Trophoblast cell (in vitro differentiated cells and primary cell): ENCODE measurements at regions not wholly inside any gene's neighbourhood (a gene's known extent, or its start where the extent isn't known, plus 50 kb on each side); places are given as distances from the start of the nearest gene placed in this dataset.

Experiments used
- DNase-seq, 2 donors: peaks; one replicate each; pipeline ENCODE4 v3.0.0-alpha.2; 2016
- H2AFZ ChIP-seq: 2 replicates; pipeline ENCODE4 v1.6.1; 2013; ENCODE audit warnings: low read length, moderate library complexity, mild to moderate bottlenecking; ENCODE audit not compliant: insufficient read depth, poor library complexity
- H2AK5ac ChIP-seq: 2 replicates; pipeline ENCODE4 v1.6.1; 2013; ENCODE audit warnings: mild to moderate bottlenecking, low read length
- H2BK120ac ChIP-seq: 2 replicates; pipeline ENCODE4 v1.6.1; 2013; ENCODE audit warnings: low read length, mild to moderate bottlenecking, moderate library complexity; ENCODE audit not compliant: insufficient read depth, poor library complexity
- H2BK12ac ChIP-seq: 2 replicates; pipeline ENCODE4 v1.6.1; 2013; ENCODE audit warnings: mild to moderate bottlenecking, low read length, moderate library complexity
- H2BK5ac ChIP-seq: 2 replicates; pipeline ENCODE4 v1.6.1; 2013; ENCODE audit warnings: low read length, low read depth, moderate library complexity, mild to moderate bottlenecking; ENCODE audit not compliant: poor library complexity
- H3K14ac ChIP-seq: 2 replicates; pipeline ENCODE4 v1.6.1; 2013; ENCODE audit warnings: mild to moderate bottlenecking, low read length
- H3K18ac ChIP-seq: 2 replicates; pipeline ENCODE4 v1.6.1; 2013; ENCODE audit warnings: mild to moderate bottlenecking, low read length
- H3K23ac ChIP-seq: 2 replicates; pipeline ENCODE4 v1.6.1; 2013; ENCODE audit warnings: low read length
- H3K27ac ChIP-seq: 2 replicates; pipeline ENCODE4 v1.5.1; 2013; ENCODE audit warnings: low read depth, mild to moderate bottlenecking, inconsistent platforms, low read length, moderate library complexity
- H3K27me3 ChIP-seq: 2 replicates; pipeline ENCODE4 v1.6.1; 2013; ENCODE audit warnings: inconsistent platforms, mild to moderate bottlenecking, low read length, moderate library complexity; ENCODE audit not compliant: insufficient read depth
- H3K36me3 ChIP-seq, 2 experiments: 1 replicate in 1 of 2; 2 replicates in 1 of 2; pipeline ENCODE4 v1.6.1; 2013; ENCODE audit warnings: low read length in 2 of 2, mild to moderate bottlenecking in 2 of 2, moderate library complexity in 1 of 2; ENCODE audit not compliant: insufficient read depth in 2 of 2, control insufficient read depth in 1 of 2
- H3K4ac ChIP-seq: 2 replicates; pipeline ENCODE4 v1.6.1; 2013; ENCODE audit warnings: low read depth, mild to moderate bottlenecking, low read length, moderate library complexity
- H3K4me1 ChIP-seq, 2 experiments: 1 replicate in 1 of 2; 2 replicates in 1 of 2; pipeline ENCODE4 v1.6.1; 2013; ENCODE audit warnings: low read length in 2 of 2, mild to moderate bottlenecking in 2 of 2, moderate library complexity in 1 of 2; ENCODE audit not compliant: insufficient read depth in 2 of 2, control insufficient read depth in 1 of 2
- H3K4me2 ChIP-seq: 2 replicates; pipeline ENCODE4 v1.6.1; 2013; ENCODE audit warnings: inconsistent platforms, mild to moderate bottlenecking, low read length, moderate library complexity
- H3K4me3 ChIP-seq: 2 replicates; pipeline ENCODE4 v1.5.1; 2013; ENCODE audit warnings: mild to moderate bottlenecking, low read depth, low read length, inconsistent platforms
- H3K79me1 ChIP-seq: one replicate; pipeline ENCODE4 v1.6.1; 2013; ENCODE audit warnings: low read length
- H3K79me2 ChIP-seq: 2 replicates; pipeline ENCODE4 v1.6.1; 2013; ENCODE audit warnings: low read length, mild to moderate bottlenecking; ENCODE audit not compliant: control insufficient read depth, insufficient read depth, poor library complexity
- H3K9ac ChIP-seq: 2 replicates; pipeline ENCODE4 v1.6.1; 2013; ENCODE audit warnings: mild to moderate bottlenecking, low read length
- H3K9me3 ChIP-seq: 2 replicates; pipeline ENCODE4 v1.6.1; 2013; ENCODE audit warnings: low read depth, mild to moderate bottlenecking, control low read depth, inconsistent platforms, low read length; ENCODE audit not compliant: insufficient read depth
- H4K12ac ChIP-seq: 2 replicates; pipeline ENCODE4 v1.6.1; 2013; ENCODE audit warnings: low read depth, mild to moderate bottlenecking, low read length, moderate library complexity
- H4K8ac ChIP-seq: 2 replicates; pipeline ENCODE4 v1.6.1; 2013; ENCODE audit warnings: low read depth, mild to moderate bottlenecking, low read length, moderate library complexity
- H4K91ac ChIP-seq: one replicate; pipeline ENCODE4 v1.6.1; 2013; ENCODE audit warnings: low read depth, mild to moderate bottlenecking, low read length, moderate library complexity
- WGBS: extraction: QIAGEN DNeasy Blood & Tissue Kit; methylation state at CpG from one replicate; pipeline ENCODE4 v1.1.7; 2013; ENCODE audit warnings: missing lambda C conversion rate; ENCODE audit not compliant: insufficient read length, insufficient coverage; ENCODE audit errors: extremely low coverage; 5-methylcytosine and 5-hydroxymethylcytosine counted together

- Histone ChIP-seq H3K79me2 (peaks cover 5% of the 10 kb centered on the region), H3K27ac (no peak overlapping the region), H2AFZ (no peak overlapping the region), H2BK120ac (peak overlapping the region; percentile 78), H4K8ac (no peak overlapping the region), H2BK12ac (peak overlapping the region; percentile 70), H3K14ac (peak overlapping the region; percentile 27), H3K4me3 (no peak overlapping the region), H3K4me1 (peaks cover 9 to 12% of the 10 kb centered on the region in 2 experiments), H3K4me2 (no peak overlapping the region), H3K9ac (no peak overlapping the region), H3K23ac (no peak overlapping the region), H3K36me3 (no peaks in the 10 kb centered on the region), H3K4ac (no peak overlapping the region), H4K12ac (no peak overlapping the region), H3K79me1 (peaks cover 40% of the 10 kb centered on the region), H3K27me3 (no peaks in the 10 kb centered on the region), H2BK5ac (peak overlapping the region; percentile 14), H3K9me3 (no peaks in the 10 kb centered on the region), H3K18ac (no peak overlapping the region), H4K91ac (peak overlapping the region; percentile 59), H2AK5ac (peak overlapping the region; percentile 27)
- no CpG with 5 or more reads among the region's 3 CpGs for WGBS
- DNase-seq: peak in 1 of 2 donors; percentile 56
These were observed 152.5 kb upstream of the LYZL1 start for GRCh38 chr10:29136411-29136810.

- H3K4me1 ChIP-seq: peaks cover 10 to 15% of the 10 kb centered on the region in 2 experiments
- no CpG with 5 or more reads among the region's 1 CpG for WGBS
- no peak overlapping the region for H3K4me3 ChIP-seq
- no peak overlapping the region for H2BK12ac ChIP-seq
- no peak overlapping the region for H3K4me2 ChIP-seq
- no peaks in the 10 kb centered on the region for H3K9me3 ChIP-seq
- H3K36me3 ChIP-seq: no peaks in the 10 kb centered on the region
- no peak overlapping the region for H3K9ac ChIP-seq
- no peak overlapping the region for H3K4ac ChIP-seq
- H4K12ac ChIP-seq: no peak overlapping the region
- H2BK5ac ChIP-seq: no peak overlapping the region
- H4K8ac ChIP-seq: no peak overlapping the region
- H3K18ac ChIP-seq: no peak overlapping the region
- no peaks in the 10 kb centered on the region for H3K27me3 ChIP-seq
- H3K27ac ChIP-seq: no peak overlapping the region
- no peak overlapping the region for H3K14ac ChIP-seq
- H2BK120ac ChIP-seq: no peak overlapping the region
- peaks cover 32% of the 10 kb centered on the region for H3K79me1 ChIP-seq
- H3K23ac ChIP-seq: no peak overlapping the region
- DNase-seq: no peak
- H2AK5ac ChIP-seq: no peak overlapping the region
- no peak overlapping the region for H2AFZ ChIP-seq
- H3K79me2 ChIP-seq: peaks cover 13% of the 10 kb centered on the region
- H4K91ac ChIP-seq: no peak overlapping the region
These were observed 148.7 kb upstream of the LYZL1 start for GRCh38 chr10:29140151-29140550.

GRCh38 chr10:29140991-29141390 lies 147.9 kb upstream of the LYZL1 start:
- H2BK5ac ChIP-seq: peak overlapping the region; percentile 99
- peak; percentile 61 to 84 for DNase-seq
- H4K12ac ChIP-seq: peak overlapping the region; percentile 63
- H3K9ac ChIP-seq: no peak overlapping the region
- H3K23ac ChIP-seq: no peak overlapping the region
- H3K27ac ChIP-seq: peak overlapping the region; percentile 82
- peak overlapping the region; percentile 86 for H4K8ac ChIP-seq
- peak overlapping the region; percentile 98 for H4K91ac ChIP-seq
- no peaks in the 10 kb centered on the region for H3K36me3 ChIP-seq
- peaks cover 29% of the 10 kb centered on the region for H3K79me1 ChIP-seq
- peaks cover 13% of the 10 kb centered on the region for H3K79me2 ChIP-seq
- H3K4me3 ChIP-seq: no peak overlapping the region
- no peak overlapping the region for H3K4me2 ChIP-seq
- peak overlapping the region; percentile 99 for H2BK12ac ChIP-seq
- peak overlapping the region; percentile 94 for H2AFZ ChIP-seq
- H3K4ac ChIP-seq: peak overlapping the region; percentile 94
- peak overlapping the region; percentile 75 for H3K18ac ChIP-seq
- no peaks in the 10 kb centered on the region for H3K9me3 ChIP-seq
- peak overlapping the region; percentile 99 for H2BK120ac ChIP-seq
- WGBS: no CpG with 5 or more reads among the region's 2 CpGs
- H3K14ac ChIP-seq: peak overlapping the region; percentile 90
- peaks cover 10 to 15% of the 10 kb centered on the region in 2 experiments for H3K4me1 ChIP-seq
- no peaks in the 10 kb centered on the region for H3K27me3 ChIP-seq
- H2AK5ac ChIP-seq: peak overlapping the region; percentile 68

GRCh38 chr10:29141761-29142160 lies 147.1 kb upstream of the LYZL1 start:
- H3K27me3 ChIP-seq: no peaks in the 10 kb centered on the region
- peak overlapping the region; percentile 69 for H2BK120ac ChIP-seq
- H4K8ac ChIP-seq: no peak overlapping the region
- H3K27ac ChIP-seq: peak overlapping the region; percentile 68
- H3K4me1 ChIP-seq: peaks cover 10 to 15% of the 10 kb centered on the region in 2 experiments
- no peak overlapping the region for H2AFZ ChIP-seq
- H3K4ac ChIP-seq: no peak overlapping the region
- peak overlapping the region; percentile 60 for H4K91ac ChIP-seq
- H3K9ac ChIP-seq: no peak overlapping the region
- H2BK12ac ChIP-seq: no peak overlapping the region
- no peak overlapping the region for H3K18ac ChIP-seq
- peak overlapping the region; percentile 33 for H3K4me2 ChIP-seq
- no peak overlapping the region for H3K4me3 ChIP-seq
- no peak overlapping the region for H3K14ac ChIP-seq
- no peak overlapping the region for H2AK5ac ChIP-seq
- no peaks in the 10 kb centered on the region for H3K9me3 ChIP-seq
- peak overlapping the region; percentile 89 for H2BK5ac ChIP-seq
- peak in 1 of 2 donors; percentile 50 for DNase-seq
- H3K36me3 ChIP-seq: no peaks in the 10 kb centered on the region
- peaks cover 13% of the 10 kb centered on the region for H3K79me2 ChIP-seq
- H3K23ac ChIP-seq: no peak overlapping the region
- H3K79me1 ChIP-seq: peaks cover 27% of the 10 kb centered on the region
- H4K12ac ChIP-seq: no peak overlapping the region
